ENCODE measurements at regions not wholly inside any gene's neighbourhood (a gene's known extent, or its start where the extent isn't known, plus 50 kb on each side); places are given as distances from the start of the nearest gene placed in this dataset.

DNA sequence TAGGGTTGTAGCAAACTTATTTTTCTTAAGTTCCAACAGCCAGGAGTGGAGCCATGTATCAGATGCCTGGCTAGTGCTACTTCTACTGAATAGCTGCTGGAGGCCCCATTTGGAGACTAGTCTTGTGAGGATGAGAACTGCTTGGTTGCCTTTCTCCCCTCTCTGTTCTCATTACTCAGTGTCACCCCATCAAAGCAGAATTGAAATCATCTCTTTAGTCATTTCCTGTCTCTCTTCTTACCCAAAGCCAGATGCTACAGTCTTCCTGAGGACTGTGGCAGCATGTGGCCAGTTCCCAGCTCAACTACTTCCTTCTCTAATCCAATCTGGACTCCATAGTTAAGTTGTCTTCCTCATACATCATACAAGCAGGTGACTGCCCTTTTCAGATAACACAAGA is 197.5 kb downstream of the BRINP2 start:
- intact Hi-C loops (cut with micrococcal nuclease) = no loop called here

More for the DNA sequence above, 197.5 kb downstream of the BRINP2 start:
- H3K56ac ChIP-seq (ENCODE audit: extremely low read depth, insufficient read depth, low read length) = no peak overlapping the region
- no peak overlapping the region for H3K4me2 ChIP-seq (ENCODE audit: low read depth, low read length)
- in situ Hi-C loops (cut with MboI; ENCODE audit: low sequenced_read_pairs) = no loop called here
- no peaks in the 10 kb centered on the region for H4K20me1 ChIP-seq (ENCODE audit: insufficient read depth, low read length)
- no TSS peak for BruUV-seq (replicated peaks)
- no peak overlapping the region for H2BK120ac ChIP-seq (ENCODE audit: low read depth, low read length)
- H3K27me3 ChIP-seq (ENCODE audit: control insufficient read depth, insufficient read depth, low read length) = no peaks in the 10 kb centered on the region
- no peak overlapping the region for H4K5ac ChIP-seq (ENCODE audit: low read depth, low read length)
- H3K9ac ChIP-seq (ENCODE audit: low read depth, low read length) = no peak overlapping the region
- H3K9me1 ChIP-seq (ENCODE audit: insufficient read depth, low read length) = no peaks in the 10 kb centered on the region
- no peak overlapping the region for H3K27ac ChIP-seq (ENCODE audit: insufficient read depth, low read length)
- CTCF ChIA-PET = no interaction called here
- H2BK5ac ChIP-seq (ENCODE audit: low read depth, low read length, poor library complexity, severe bottlenecking) = no peak overlapping the region
- no peak for TF ChIP-seq RFX5 (IDR thresholded peaks at IDR 0.05; ENCODE audit: low read depth, low read length)
- TF ChIP-seq MAFK (IDR thresholded peaks at IDR 0.05; ENCODE audit: low read depth, low read length) = no peak
- no peak for TF ChIP-seq ELK1 (IDR thresholded peaks at IDR 0.05; ENCODE audit: borderline replicate concordance, low read depth, low read length)
- TF ChIP-seq CHD1 (IDR thresholded peaks at IDR 0.05; ENCODE audit: low read depth, low read length) = no peak
- TF ChIP-seq RAD21 (IDR thresholded peaks at IDR 0.05; ENCODE audit: low read length) = no peak
- H3K4me1 ChIP-seq (ENCODE audit: control insufficient read depth, insufficient read depth, low read length) = no peaks in the 10 kb centered on the region
- no peak overlapping the region for H3K14ac ChIP-seq (replicated peaks; ENCODE audit: low read depth, low read length)
- no peaks in the 10 kb centered on the region for H3K79me1 ChIP-seq (ENCODE audit: low read depth in 1 of 2, low read length in 2 of 2)
- H3K9me3 ChIP-seq (ENCODE audit: control insufficient read depth, insufficient read depth, low read length) = no peaks in the 10 kb centered on the region
- dilution Hi-C loops (cut with HindIII; ENCODE audit: low sequenced_read_pairs, unreplicated experiment) = no loop called here
- no peak overlapping the region for H2BK20ac ChIP-seq (ENCODE audit: low read depth, low read length)
- H3K23ac ChIP-seq (ENCODE audit: low read depth, low read length) = no peak overlapping the region
- H2AK9ac ChIP-seq (replicated peaks; ENCODE audit: low read depth, low read length, poor library complexity) = no peak overlapping the region
- H2AK5ac ChIP-seq (ENCODE audit: low read depth, low read length) = no peak overlapping the region
- ATAC-seq (ENCODE audit: low read depth) (no peak), DNase-seq (no peak)
- H4K91ac ChIP-seq (ENCODE audit: insufficient read depth, low read depth, low read length) = no peak overlapping the region
- no peak overlapping the region for H3K18ac ChIP-seq (ENCODE audit: low read depth, low read length)
- no peak overlapping the region for H2BK15ac ChIP-seq (ENCODE audit: low read depth, low read length)
- H4K8ac ChIP-seq (ENCODE audit: low read depth in 2 of 2, low read length in 2 of 2) = no peak overlapping the region
- no peak overlapping the region for H2AFZ ChIP-seq (replicated peaks; ENCODE audit: low read length, poor library complexity)
- POLR2A ChIA-PET (ENCODE audit: unreplicated experiment) = no interaction called here
- H3K36me3 ChIP-seq (ENCODE audit: control insufficient read depth, insufficient read depth, low read length) = no peaks in the 10 kb centered on the region
- no peak overlapping the region for H3K4me3 ChIP-seq (ENCODE audit: insufficient read depth, low read depth, low read length)
- no peak overlapping the region for H3K4ac ChIP-seq (ENCODE audit: low read depth, low read length)
